AG09319 (cell line): ENCODE measurements at regions not wholly inside any gene's neighbourhood (a gene's known extent, or its start where the extent isn't known, plus 50 kb on each side); places are given as distances from the start of the nearest gene placed in this dataset.

Source experiments
- DNase-seq: peaks from one replicate; pipeline ENCODE4 v3.0.0-alpha.2; 2010; ENCODE audit warnings: low read depth; ENCODE audit errors: extremely low read depth
- CTCF ChIP-seq: IDR thresholded peaks from 2 replicates; pipeline ENCODE4 v1.5.1; 2011; ENCODE audit warnings: low read depth, mild to moderate bottlenecking, inconsistent platforms, low read length, moderate library complexity

- TF ChIP-seq CTCF = no peak
- no peak for DNase-seq
Observed at GRCh38 chr1:73343947-73344346, 854.0 kb downstream of the LRRIQ3 start.

- TF ChIP-seq CTCF = no peak
- DNase-seq = no peak
Observed at GRCh38 chr1:73333847-73334503, 864.0 kb downstream of the LRRIQ3 start.

GRCh38 chr1:73331726-73332125, 866.2 kb downstream of the LRRIQ3 start:
- DNase-seq = no peak
- TF ChIP-seq CTCF = no peak

GRCh38 chr1:73327998-73328397, 870.0 kb downstream of the LRRIQ3 start:
- no peak for TF ChIP-seq CTCF
- DNase-seq = no peak

GRCh38 chr1:73327180-73327793, 870.7 kb downstream of the LRRIQ3 start:
- no peak for DNase-seq
- no peak for TF ChIP-seq CTCF

- no peak for DNase-seq
- TF ChIP-seq CTCF = no peak
Observed at GRCh38 chr1:73326663-73327062, 871.3 kb downstream of the LRRIQ3 start.

- no peak for DNase-seq
- no peak for TF ChIP-seq CTCF
Observed at GRCh38 chr1:73310797-73311381, 887.1 kb downstream of the LRRIQ3 start.
